Right lobe of liver (tissue), 6 donors: ENCODE measurements at regions not wholly inside any gene's neighbourhood (a gene's known extent, or its start where the extent isn't known, plus 50 kb on each side); places are given as distances from the start of the nearest gene placed in this dataset.

Experiments
- ATAC-seq, 4 donors: fragments of 200-7000 bp; cut with Tn5 transposase; one replicate each; pipeline ENCODE4 v1.9.1; 2020; ENCODE audit warnings: mild to moderate bottlenecking in 4 of 4, moderate library complexity in 4 of 4
- DNase-seq, 3 donors: peaks; one replicate each; pipeline ENCODE4 v3.0.0-alpha.2; 2020
- H3K27ac ChIP-seq, 3 donors: fragments of 200-600 bp; one replicate each; pipeline ENCODE4 v1.8.0; 2022
- H3K27me3 ChIP-seq, 2 donors: fragments of 200-600 bp; one replicate each; pipeline ENCODE4 v1.8.0; 2022
- H3K36me3 ChIP-seq, 4 donors: fragments of 200-600 bp; sonication (generic) in 1 of 4; one replicate each; pipeline versions ENCODE4 v1.5.1 to v1.8.0; 2017 to 2022; ENCODE audit warnings: control low read depth in 1 of 4
- H3K4me1 ChIP-seq, 4 donors: fragments of 200-600 bp; sonication (generic) in 1 of 4; one replicate each; pipeline versions ENCODE4 v1.5.1 to v1.8.0; 2017 to 2022; ENCODE audit warnings: control low read depth in 1 of 4
- H3K4me3 ChIP-seq, 3 donors: fragments of 200-600 bp; one replicate each; pipeline ENCODE4 v1.8.0; 2022
- H3K9me3 ChIP-seq, 4 donors: fragments of 200-600 bp; sonication (generic) in 1 of 4; one replicate each; pipeline versions ENCODE4 v1.5.1 to v1.8.0; 2017 to 2022; ENCODE audit warnings: control low read depth in 1 of 4
- CTCF ChIP-seq, 4 donors: fragments of 200-600 bp in 3 of 4; fragments of 450-650 bp in 1 of 4; IDR thresholded peaks; one replicate each; pipeline versions ENCODE4 v1.5.1 to v1.8.0; 2016 to 2022; ENCODE audit warnings: antibody characterized with exemption in 4 of 4, mild to moderate bottlenecking in 2 of 4
- POLR2A ChIP-seq: fragments of 450-650 bp; IDR thresholded peaks from one replicate; pipeline ENCODE4 v1.6.1; 2017; ENCODE audit warnings: antibody characterized with exemption, mild to moderate bottlenecking
- whole genome bisulfite sequencing: methylation state at CpG from one replicate; pipeline ENCODE4 v1.1.6; 2018; ENCODE audit warnings: low coverage, low lambda C conversion rate; ENCODE audit not compliant: insufficient coverage; ENCODE audit errors: missing lambda C conversion rate; 5-methylcytosine and 5-hydroxymethylcytosine counted together
- intact Hi-C, 2 donors: fragments of 100-400 bp; cut with DNase I; formaldehyde crosslinking; loops; one replicate each; pipeline versions ENCODE4 v1.11.2 to v1.14.1; 2022
- donor health status: DM: no; HTN: yes; CAD: no.
- donor health status: DM: no; HTN: no; CAD: no.
- donor health status: DM: no; HTN: no; CAD: no.
- donor health status: DM: no; HTN: yes; CAD: no.
- donor health status: DM: no; HTN: yes; CAD: no.

GRCh38 chr6:169042061-169042460, 211.6 kb downstream of the THBS2 start:
- TF ChIP-seq POLR2A (no peak), CTCF (IDR thresholded peaks at IDR 0.05) (no peak)
- no peaks in the 10 kb centered on the region for H3K9me3 ChIP-seq
- no peak for DNase-seq
- H3K36me3 ChIP-seq = no peaks in the 10 kb centered on the region
- no peak overlapping the region for H3K27ac ChIP-seq
- H3K27me3 ChIP-seq = no peaks in the 10 kb centered on the region
- H3K4me1 ChIP-seq = no peaks in the 10 kb centered on the region
- no peak for ATAC-seq
- intact Hi-C loops = no loop called here
- no peak overlapping the region for H3K4me3 ChIP-seq
- WGBS = 67% methylated on average over 4 of the region's 5 CpGs

GRCh38 chr6:169041078-169041477, 212.6 kb downstream of the THBS2 start:
- H3K4me1 ChIP-seq = no peaks in the 10 kb centered on the region
- H3K4me3 ChIP-seq = no peak overlapping the region
- WGBS = 54% methylated on average over 3 of the region's 9 CpGs
- TF ChIP-seq CTCF (IDR thresholded peaks at IDR 0.05) (no peak), POLR2A (no peak)
- H3K36me3 ChIP-seq = no peaks in the 10 kb centered on the region
- no peak overlapping the region for H3K27ac ChIP-seq
- intact Hi-C loops = no loop called here
- ATAC-seq (no peak), DNase-seq (no peak)
- H3K27me3 ChIP-seq = no peaks in the 10 kb centered on the region
- H3K9me3 ChIP-seq = no peaks in the 10 kb centered on the region

- 27% methylated on average over 1 of the region's 1 CpG for WGBS
- H3K27me3 ChIP-seq = no peaks in the 10 kb centered on the region
Measured at GRCh38 chr6:169038691-169039090, 215.0 kb downstream of the THBS2 start.

GRCh38 chr6:169035385-169036240, 218.0 kb downstream of the THBS2 start:
- H3K36me3 ChIP-seq = no peaks in the 10 kb centered on the region
- 24% methylated on average over 6 of the region's 8 CpGs for WGBS

More at GRCh38 chr6:169038691-169039090, 215.0 kb downstream of the THBS2 start:
- Histone ChIP-seq H3K4me3 (no peak overlapping the region), H3K27ac (no peak overlapping the region), H3K36me3 (no peaks in the 10 kb centered on the region), H3K9me3 (no peaks in the 10 kb centered on the region), H3K4me1 (no peaks in the 10 kb centered on the region)
- TF ChIP-seq CTCF (IDR thresholded peaks at IDR 0.05) (no peak), POLR2A (no peak)
- intact Hi-C loops = no loop called here
- DNase-seq (no peak), ATAC-seq (no peak)

More at GRCh38 chr6:169035385-169036240, 218.0 kb downstream of the THBS2 start:
- H3K27me3 ChIP-seq = no peaks in the 10 kb centered on the region
- no peak for TF ChIP-seq POLR2A
- TF ChIP-seq CTCF (IDR thresholded peaks at IDR 0.05) = no peak
- intact Hi-C loops = no loop called here
- H3K4me3 ChIP-seq = no peak overlapping the region
- H3K9me3 ChIP-seq = no peaks in the 10 kb centered on the region
- H3K27ac ChIP-seq = no peak overlapping the region
- no peaks in the 10 kb centered on the region for H3K4me1 ChIP-seq
- DNase-seq = no peak
- peak; percentile 48 to 98 (median 68) for ATAC-seq
